RWPE2 (cell line): ENCODE measurements at regions not wholly inside any gene's neighbourhood (a gene's known extent, or its start where the extent isn't known, plus 50 kb on each side); places are given as distances from the start of the nearest gene placed in this dataset.
"Not testable (repeated sequence)": the region's sequence is repeated elsewhere in the genome, so short reads cannot be mapped to it uniquely, and the experiment has no call there.

Experiments
- ATAC-seq: fragments of 200-7000 bp; cut with Tn5 transposase; 3 replicates; pipeline ENCODE4 v1.9.1; 2021; ENCODE audit warnings: low read depth
- DNase-seq: peaks from one replicate; pipeline ENCODE4 v3.0.0-alpha.2; 2020; ENCODE audit warnings: low spot score
- H3K27ac ChIP-seq: fragments of 450-650 bp; 2 replicates; pipeline ENCODE4 v1.5.1; 2017; ENCODE audit warnings: mild to moderate bottlenecking; ENCODE audit not compliant: poor library complexity, severe bottlenecking
- H3K27me3 ChIP-seq: fragments of 250-450 bp; sonication (Bioruptor Pico); 2 replicates; pipeline ENCODE4 v1.5.1; 2021; ENCODE audit warnings: mild to moderate bottlenecking, moderate library complexity; ENCODE audit not compliant: insufficient read depth, poor library complexity, severe bottlenecking
- H3K36me3 ChIP-seq: fragments of 250-450 bp; sonication (Bioruptor Pico); 2 replicates; pipeline ENCODE4 v1.5.1; 2020; ENCODE audit warnings: low read depth, mild to moderate bottlenecking, moderate library complexity
- H3K4me1 ChIP-seq: fragments of 250-450 bp; sonication (Bioruptor Pico); 2 replicates; pipeline ENCODE4 v1.5.1; 2021; ENCODE audit warnings: mild to moderate bottlenecking, moderate library complexity; ENCODE audit not compliant: insufficient read depth, poor library complexity, severe bottlenecking
- H3K4me3 ChIP-seq: fragments of 250-450 bp; sonication (Bioruptor Pico); 2 replicates; pipeline ENCODE4 v1.5.1; 2021; ENCODE audit warnings: mild to moderate bottlenecking, moderate library complexity; ENCODE audit not compliant: severe bottlenecking
- H3K9me3 ChIP-seq: fragments of 250-450 bp; sonication (Bioruptor Pico); 2 replicates; pipeline ENCODE4 v1.5.1; 2021; ENCODE audit warnings: mild to moderate bottlenecking, moderate library complexity; ENCODE audit not compliant: severe bottlenecking
- CTCF ChIP-seq: fragments of 450-650 bp; IDR thresholded peaks from one replicate; pipeline ENCODE4 v1.5.1; 2017; ENCODE audit warnings: mild to moderate bottlenecking, moderate library complexity; ENCODE audit not compliant: poor library complexity, severe bottlenecking

GRCh38 chr5:178063277-178063676 lies 50.1 kb upstream of the N4BP3 start:
- ATAC-seq (no peak), DNase-seq (no peak)
- Histone ChIP-seq H3K36me3 (no peaks in the 10 kb centered on the region), H3K27me3 (peaks cover 4% of the 10 kb centered on the region), H3K9me3 (no peaks in the 10 kb centered on the region), H3K4me3 (no peak overlapping the region), H3K27ac (no peak overlapping the region), H3K4me1 (no peaks in the 10 kb centered on the region)
- TF ChIP-seq CTCF, result no peak

GRCh38 chr5:178058321-178059012 lies 54.9 kb upstream of the N4BP3 start:
- peak; percentile 25 for DNase-seq
- H3K27ac ChIP-seq, result no peak overlapping the region

GRCh38 chr5:178057839-178058238 lies 55.5 kb upstream of the N4BP3 start:
- no peak for TF ChIP-seq CTCF
- Histone ChIP-seq H3K36me3 (no peaks in the 10 kb centered on the region), H3K9me3 (no peaks in the 10 kb centered on the region), H3K27me3 (no peaks in the 10 kb centered on the region), H3K4me3 (no peak overlapping the region), H3K27ac (no peak overlapping the region), H3K4me1 (no peaks in the 10 kb centered on the region)
- DNase-seq, result peak; percentile 38
- ATAC-seq, result no peak

More at GRCh38 chr5:178058321-178059012, 54.9 kb upstream of the N4BP3 start:
- H3K4me3 ChIP-seq, result no peak overlapping the region
- H3K4me1 ChIP-seq, result no peaks in the 10 kb centered on the region
- no peaks in the 10 kb centered on the region for H3K36me3 ChIP-seq
- TF ChIP-seq CTCF, result no peak
- H3K27me3 ChIP-seq, result no peaks in the 10 kb centered on the region
- H3K9me3 ChIP-seq, result no peaks in the 10 kb centered on the region
- no peak for ATAC-seq

- no peaks in the 10 kb centered on the region for H3K36me3 ChIP-seq
- H3K27me3 ChIP-seq, result no peaks in the 10 kb centered on the region
- no peak for TF ChIP-seq CTCF
- ATAC-seq, result no peak
- no peaks in the 10 kb centered on the region for H3K9me3 ChIP-seq
- H3K4me1 ChIP-seq, result no peaks in the 10 kb centered on the region
- H3K27ac ChIP-seq, result no peak overlapping the region
- peak; percentile 42 for DNase-seq
- no peak overlapping the region for H3K4me3 ChIP-seq
Measured at GRCh38 chr5:178056935-178057334, 56.4 kb upstream of the N4BP3 start.

- H3K9me3 ChIP-seq, H3K36me3 ChIP-seq, ATAC-seq, H3K4me3 ChIP-seq, H3K27me3 ChIP-seq, H3K4me1 ChIP-seq, H3K27ac ChIP-seq: not testable (repeated sequence)
- DNase-seq, result peak; percentile 49
Measured at GRCh38 chr5:178055536-178055935, 57.8 kb upstream of the N4BP3 start.

GRCh38 chr5:178052062-178052461 lies 56.0 kb upstream of the PROP1 start:
- not testable (repeated sequence) for H3K9me3 ChIP-seq, H3K4me3 ChIP-seq, ATAC-seq, H3K4me1 ChIP-seq, H3K27ac ChIP-seq, H3K36me3 ChIP-seq, DNase-seq, H3K27me3 ChIP-seq

- not testable (repeated sequence) for H3K4me3 ChIP-seq, DNase-seq, H3K27ac ChIP-seq, H3K27me3 ChIP-seq, H3K4me1 ChIP-seq, H3K36me3 ChIP-seq, H3K9me3 ChIP-seq, ATAC-seq
Measured at GRCh38 chr5:178050873-178051272, 54.8 kb upstream of the PROP1 start.

GRCh38 chr5:178047943-178048342 lies 51.9 kb upstream of the PROP1 start:
- H3K4me1 ChIP-seq, H3K36me3 ChIP-seq, DNase-seq, H3K27me3 ChIP-seq, H3K9me3 ChIP-seq, ATAC-seq, H3K27ac ChIP-seq, H3K4me3 ChIP-seq: not testable (repeated sequence)
